ENCODE measurements at regions not wholly inside any gene's neighbourhood (a gene's known extent, or its start where the extent isn't known, plus 50 kb on each side); places are given as distances from the start of the nearest gene placed in this dataset.

GRCh38 chrX:16239211-16239610 is 71.9 kb downstream of the MAGEB17 start:
- no peak for TF ChIP-seq CTCF (IDR thresholded peaks at IDR 0.05; ENCODE audit: low read length)
- TF ChIP-seq EZH2 (optimal IDR thresholded peaks at IDR 0.05; ENCODE audit: low read depth, low read length) = no peak
- TF ChIP-seq EZH2phosphoT487 (IDR thresholded peaks at IDR 0.05; ENCODE audit: low read length) = no peak
